ENCODE measurements at regions not wholly inside any gene's neighbourhood (a gene's known extent, or its start where the extent isn't known, plus 50 kb on each side); places are given as distances from the start of the nearest gene placed in this dataset.

DNA sequence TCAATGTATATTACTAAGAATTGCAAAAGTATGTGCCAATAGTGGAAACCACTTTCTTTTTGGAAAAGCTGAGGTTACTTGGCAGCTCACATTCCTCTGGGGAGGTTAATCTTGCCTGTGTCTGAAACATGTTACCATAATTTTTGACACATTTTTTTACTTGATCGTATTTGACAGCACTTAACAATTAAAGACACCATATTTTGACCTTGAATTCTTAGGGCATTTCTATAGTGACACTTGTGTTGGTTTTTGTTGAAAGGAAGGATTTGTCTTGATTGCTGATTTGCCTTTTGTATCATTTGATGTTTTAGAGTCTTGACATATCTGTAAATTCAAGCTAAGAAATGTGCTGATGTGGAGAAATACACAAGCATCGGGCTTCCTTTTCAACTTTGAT, 2135.5 kb downstream of the PCDH7 start:
- Histone ChIP-seq H3K4me1 (ENCODE audit: insufficient read depth, low read length) (peaks cover 10% of the 10 kb centered on the region), H3K9me3 (ENCODE audit: low read length) (no peaks in the 10 kb centered on the region), H3K36me3 (ENCODE audit: low read depth, low read length) (no peaks in the 10 kb centered on the region), H3K9me2 (replicated peaks; ENCODE audit: low read length) (no peaks in the 10 kb centered on the region), H3K27me3 (ENCODE audit: low read length) (no peaks in the 10 kb centered on the region), H2AFZ (ENCODE audit: low read length) (no peak overlapping the region), H3K9ac (ENCODE audit: low read length) (no peak overlapping the region), H4K20me1 (ENCODE audit: low read length) (no peaks in the 10 kb centered on the region), H3K4me2 (ENCODE audit: low read length) (no peak overlapping the region), H3K4me3 (ENCODE audit: low read length) (no peak overlapping the region), H3K79me2 (ENCODE audit: low read length) (no peaks in the 10 kb centered on the region), H3F3A (ENCODE audit: low read length, unreplicated experiment) (no peaks in the 10 kb centered on the region), H3K27ac (ENCODE audit: low read length) (no peak overlapping the region)
- TF ChIP-seq EZH2phosphoT487 (IDR thresholded peaks at IDR 0.05; ENCODE audit: borderline replicate concordance, low read length) (no peak), EZH2 (IDR thresholded peaks at IDR 0.05; ENCODE audit: low read length, unreplicated experiment) (no peak)
- TF ChIP-seq, protein P1, sequence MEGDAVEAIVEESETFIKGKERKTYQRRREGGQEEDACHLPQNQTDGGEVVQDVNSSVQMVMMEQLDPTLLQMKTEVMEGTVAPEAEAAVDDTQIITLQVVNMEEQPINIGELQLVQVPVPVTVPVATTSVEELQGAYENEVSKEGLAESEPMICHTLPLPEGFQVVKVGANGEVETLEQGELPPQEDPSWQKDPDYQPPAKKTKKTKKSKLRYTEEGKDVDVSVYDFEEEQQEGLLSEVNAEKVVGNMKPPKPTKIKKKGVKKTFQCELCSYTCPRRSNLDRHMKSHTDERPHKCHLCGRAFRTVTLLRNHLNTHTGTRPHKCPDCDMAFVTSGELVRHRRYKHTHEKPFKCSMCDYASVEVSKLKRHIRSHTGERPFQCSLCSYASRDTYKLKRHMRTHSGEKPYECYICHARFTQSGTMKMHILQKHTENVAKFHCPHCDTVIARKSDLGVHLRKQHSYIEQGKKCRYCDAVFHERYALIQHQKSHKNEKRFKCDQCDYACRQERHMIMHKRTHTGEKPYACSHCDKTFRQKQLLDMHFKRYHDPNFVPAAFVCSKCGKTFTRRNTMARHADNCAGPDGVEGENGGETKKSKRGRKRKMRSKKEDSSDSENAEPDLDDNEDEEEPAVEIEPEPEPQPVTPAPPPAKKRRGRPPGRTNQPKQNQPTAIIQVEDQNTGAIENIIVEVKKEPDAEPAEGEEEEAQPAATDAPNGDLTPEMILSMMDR (conservative IDR thresholded peaks at IDR 0.05; ENCODE audit: low read depth, low read length) = no peak
- ChIA-PET CTCF (no interaction called here), POLR2A (ENCODE audit: unreplicated experiment) (no interaction called here)
- no TSS peak for BruUV-seq (replicated peaks)
- DNase-seq (no peak), ATAC-seq (no peak)
- intact Hi-C loops (cut with micrococcal nuclease) = no loop called here

DNA sequence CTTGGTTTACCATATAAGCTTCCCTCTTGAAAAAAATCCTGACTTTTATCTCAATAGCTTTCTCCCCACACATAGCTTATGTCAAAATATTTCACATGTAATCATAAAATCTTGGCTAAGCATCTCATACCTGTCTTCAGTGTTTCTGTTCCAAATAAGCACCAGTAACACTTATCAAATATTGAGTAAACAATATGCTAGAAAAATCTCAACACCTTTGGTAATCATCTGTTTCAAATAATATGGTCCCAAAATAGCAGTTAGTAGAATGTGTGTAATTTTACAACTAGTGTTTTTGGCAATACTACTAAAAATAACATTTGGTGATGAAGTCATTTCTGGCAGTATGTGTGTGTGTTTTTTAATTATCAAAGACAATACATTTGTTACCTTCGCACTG, 2138.2 kb downstream of the PCDH7 start:
- ChIA-PET CTCF (no interaction called here), POLR2A (ENCODE audit: unreplicated experiment) (no interaction called here)
- no peak overlapping the region for H3K4me3 ChIP-seq (ENCODE audit: low read length)
- TF ChIP-seq EZH2 (IDR thresholded peaks at IDR 0.05; ENCODE audit: low read length, unreplicated experiment) = no peak
- no peaks in the 10 kb centered on the region for H3K9me3 ChIP-seq (ENCODE audit: low read length)
- H3K9ac ChIP-seq (ENCODE audit: low read length) = no peak overlapping the region
- H3F3A ChIP-seq (ENCODE audit: low read length, unreplicated experiment) = no peaks in the 10 kb centered on the region
- H3K79me2 ChIP-seq (ENCODE audit: low read length) = no peaks in the 10 kb centered on the region
- BruUV-seq (replicated peaks) = no TSS peak
- H3K36me3 ChIP-seq (ENCODE audit: low read depth, low read length) = no peaks in the 10 kb centered on the region
- H3K4me1 ChIP-seq (ENCODE audit: insufficient read depth, low read length) = peaks cover 10% of the 10 kb centered on the region
- H2AFZ ChIP-seq (ENCODE audit: low read length) = no peak overlapping the region
- peak; percentile 3 for DNase-seq
- intact Hi-C loops (cut with micrococcal nuclease) = no loop called here
- H3K4me2 ChIP-seq (ENCODE audit: low read length) = no peak overlapping the region
- H3K27ac ChIP-seq (ENCODE audit: low read length) = peak overlapping the region; percentile 58
- H3K27me3 ChIP-seq (ENCODE audit: low read length) = no peaks in the 10 kb centered on the region
- H4K20me1 ChIP-seq (ENCODE audit: low read length) = no peaks in the 10 kb centered on the region
- no peaks in the 10 kb centered on the region for H3K9me2 ChIP-seq (replicated peaks; ENCODE audit: low read length)
- peak; percentile 40; the same call in 1 of the 2 replicates for ATAC-seq

DNA sequence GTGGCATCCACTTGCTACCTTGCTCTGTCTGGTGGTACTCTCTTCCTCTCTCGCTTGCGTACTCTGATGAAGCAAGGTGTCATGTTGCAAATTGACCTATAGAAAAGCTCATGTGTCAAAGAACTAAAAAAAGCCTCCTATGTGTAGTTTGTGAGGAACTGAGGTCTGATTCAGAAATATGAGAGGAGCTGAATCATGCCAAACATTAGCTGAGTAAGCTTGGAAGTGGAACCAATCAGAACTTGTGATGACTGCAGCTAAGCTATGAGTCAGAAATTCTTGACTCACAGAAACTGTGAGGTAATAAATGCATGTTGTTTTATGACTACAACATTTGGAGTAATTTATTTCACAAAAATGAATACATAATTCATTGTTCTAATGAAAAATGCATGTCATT, 2138.8 kb downstream of the PCDH7 start:
- Histone ChIP-seq H3K9ac (ENCODE audit: low read length) (no peak overlapping the region), H3F3A (ENCODE audit: low read length, unreplicated experiment) (no peaks in the 10 kb centered on the region)

More for the DNA sequence above, 2138.8 kb downstream of the PCDH7 start:
- no TSS peak for BruUV-seq (replicated peaks)
- Histone ChIP-seq H3K4me3 (ENCODE audit: low read length) (no peak overlapping the region), H2AFZ (ENCODE audit: low read length) (no peak overlapping the region), H3K9me3 (ENCODE audit: low read length) (no peaks in the 10 kb centered on the region), H3K27ac (ENCODE audit: low read length) (peak overlapping the region; percentile 62), H3K4me2 (ENCODE audit: low read length) (no peak overlapping the region), H3K36me3 (ENCODE audit: low read depth, low read length) (no peaks in the 10 kb centered on the region), H3K4me1 (ENCODE audit: insufficient read depth, low read length) (peaks cover 10% of the 10 kb centered on the region), H3K9me2 (replicated peaks; ENCODE audit: low read length) (no peaks in the 10 kb centered on the region), H3K27me3 (ENCODE audit: low read length) (no peaks in the 10 kb centered on the region), H4K20me1 (ENCODE audit: low read length) (no peaks in the 10 kb centered on the region), H3K79me2 (ENCODE audit: low read length) (no peaks in the 10 kb centered on the region)
- ATAC-seq (peak; percentile 89), DNase-seq (peak; percentile 83)
- no peak for TF ChIP-seq EZH2phosphoT487 (IDR thresholded peaks at IDR 0.05; ENCODE audit: borderline replicate concordance, low read length)
- no peak for TF ChIP-seq EZH2 (IDR thresholded peaks at IDR 0.05; ENCODE audit: low read length, unreplicated experiment)
- TF ChIP-seq, protein P1 (conservative IDR thresholded peaks at IDR 0.05; ENCODE audit: low read depth, low read length) = no peak
- ChIA-PET CTCF (no interaction called here), POLR2A (ENCODE audit: unreplicated experiment) (interaction anchor here (0.5 kb wide), 1 partner anchor 45 kb away, joined by 4 read pairs; no protein-coding TSS in a partner anchor)
- intact Hi-C loops (cut with micrococcal nuclease) = no loop called here
